IMR-90 (cell line): ENCODE measurements at regions not wholly inside any gene's neighbourhood (a gene's known extent, or its start where the extent isn't known, plus 50 kb on each side); places are given as distances from the start of the nearest gene placed in this dataset.

Experiments
- BHLHE40 ChIP-seq: fragments of 150-350 bp; IDR thresholded peaks from 2 replicates; pipeline ENCODE4 v1.6.1; 2016; ENCODE audit warnings: mild to moderate bottlenecking, low read depth, low read length
- CEBPB ChIP-seq: IDR thresholded peaks from 2 replicates; pipeline ENCODE4 v1.6.1; 2012; ENCODE audit warnings: low read depth, low read length, improper control_type of control experiment
- CHD1 ChIP-seq: IDR thresholded peaks from 2 replicates; pipeline ENCODE4 v1.6.1; 2012; ENCODE audit warnings: low read depth, low read length, improper control_type of control experiment
- CTCF ChIP-seq: conservative IDR thresholded peaks from 2 replicates; pipeline ENCODE4 v1.5.1; 2012; ENCODE audit warnings: mild to moderate bottlenecking, low read depth, low read length, improper control_type of control experiment
- MAZ ChIP-seq: IDR thresholded peaks from 2 replicates; pipeline ENCODE4 v1.6.1; 2012; ENCODE audit warnings: low read depth, mild to moderate bottlenecking, low read length, improper control_type of control experiment, moderate library complexity, borderline replicate concordance
- POLR2A ChIP-seq: IDR thresholded peaks from 2 replicates; pipeline ENCODE4 v1.6.1; 2012; ENCODE audit warnings: mild to moderate bottlenecking, low read depth, low read length
- RAD21 ChIP-seq: IDR thresholded peaks from 2 replicates; pipeline ENCODE4 v1.6.1; 2012; ENCODE audit warnings: low read length, improper control_type of control experiment

GRCh38 chr22:27578937-27579617 lies 222.5 kb downstream of the MN1 start:
- TF ChIP-seq CTCF (no peak), RAD21 (no peak), POLR2A (no peak), CHD1 (no peak), MAZ (no peak), BHLHE40 (no peak), CEBPB (peak; percentile 14; the same call in 1 of the 2 replicates)
